Pancreas (tissue), 10 donors: ENCODE measurements at regions not wholly inside any gene's neighbourhood (a gene's known extent, or its start where the extent isn't known, plus 50 kb on each side); places are given as distances from the start of the nearest gene placed in this dataset.

Experiments used
- ATAC-seq, 4 donors: fragments of 200-7000 bp; cut with Tn5 transposase; one replicate each; pipeline versions ENCODE4 v1.8.0 to v1.9.1; 2020; ENCODE audit warnings: mild to moderate bottlenecking in 4 of 4, moderate library complexity in 4 of 4
- DNase-seq, 6 donors: peaks; one replicate each; pipeline ENCODE4 v3.0.0-alpha.2; 2020
- FAIRE-seq: peaks from 2 replicates; lab custom pipeline; 2012; peaks lifted over from hg19 to GRCh38; lab: Jason Lieb, UNC
- H3K27ac ChIP-seq, 4 donors: fragments of 200-600 bp; sonication (generic); 1 replicate in 3 of 4; 2 replicates in 1 of 4; pipeline versions ENCODE4 v1.5.0 to v1.8.0; 2020
- H3K27me3 ChIP-seq, 4 donors: fragments of 200-600 bp; one replicate each; pipeline ENCODE4 v1.8.0; 2021
- H3K36me3 ChIP-seq, 3 donors: fragments of 200-600 bp; sonication (generic) in 1 of 3; one replicate each; pipeline versions ENCODE4 v1.5.0 to v1.8.0; 2020 to 2021
- H3K4me1 ChIP-seq, 3 donors: fragments of 200-600 bp; one replicate each; pipeline ENCODE4 v1.8.0; 2021
- H3K4me3 ChIP-seq, 4 donors: fragments of 200-600 bp; sonication (generic) in 2 of 4; one replicate each; pipeline versions ENCODE4 v1.5.0 to v1.8.0; 2020 to 2021
- H3K9me3 ChIP-seq, 4 donors: fragments of 200-600 bp; one replicate each; pipeline ENCODE4 v1.8.0; 2021
- WGBS, 2 donors: extraction: QIAGEN DNeasy Blood & Tissue Kit; methylation state at CpG; one replicate each; pipeline ENCODE4 v1.1.7; 2013; 5-methylcytosine and 5-hydroxymethylcytosine counted together
- intact Hi-C, 3 donors: fragments of 100-400 bp; cut with DNase I; formaldehyde crosslinking; loops; one replicate each; pipeline versions ENCODE4 v1.11.1 to v1.14.2; 2022
- TF ChIP-seq, protein P1 (sequence below), 4 donors: fragments of 200-600 bp; sonication (generic) in 3 of 4; IDR thresholded peaks; one replicate each; pipeline versions ENCODE4 v1.5.0 to v1.8.0; 2021; ENCODE audit warnings: antibody characterized with exemption in 4 of 4
- donor health status: healthy with polysubstance abuse.
- donor health status: DM: no; HTN: no; CAD: no; lungs with moderate emphysema.
- donor health status: DM: no; HTN: no; CAD: no.
- donor health status: control.
- donor health status: control.
- donor health status: Bipolar disorder and iron deficiency.
- donor health status: DM: yes; HTN: yes; CAD: no.
- donor health status: DM: no; HTN: no; CAD: no.
- donor health status: DM: no; HTN: no; CAD: no.
- donor health status: DM: yes; HTN: yes; CAD: no.

DNA sequence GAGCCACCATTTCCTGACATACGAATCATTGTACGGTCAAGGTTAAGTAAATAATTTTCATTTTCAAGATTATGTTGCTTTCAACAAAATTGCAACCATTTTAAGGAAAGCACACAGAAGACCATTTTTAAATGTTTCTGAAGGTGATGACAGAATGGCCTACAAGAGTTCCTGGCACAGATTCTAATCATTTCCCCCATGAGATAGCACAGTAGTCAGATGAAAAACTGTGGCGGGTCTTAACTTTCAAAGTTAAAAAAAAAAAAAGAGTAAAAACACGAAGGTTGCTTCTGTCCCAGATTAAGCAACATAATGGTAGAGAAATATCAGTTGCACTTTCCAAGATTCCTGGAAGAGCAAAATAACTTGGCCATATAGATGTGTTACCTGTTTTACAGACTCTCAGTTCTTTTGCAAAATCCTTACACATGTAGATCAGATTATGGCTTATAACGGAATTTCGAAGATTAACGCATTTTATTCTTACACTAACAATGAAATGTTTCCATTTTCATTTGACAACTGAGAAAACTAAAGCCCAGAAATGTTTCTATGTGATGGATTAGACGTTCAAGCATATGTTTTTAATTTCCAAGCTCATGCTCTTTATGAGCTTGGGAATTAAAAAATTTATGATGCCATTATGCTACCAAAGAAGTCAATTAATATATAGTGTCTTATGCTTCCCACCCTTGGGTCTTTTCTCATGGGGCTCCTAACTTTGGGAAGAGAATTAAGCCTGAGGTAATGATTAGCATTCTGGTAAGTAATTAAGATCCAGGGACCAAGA lies 335.1 kb upstream of the CLNK start:
- no peaks in the 10 kb centered on the region for H3K27me3 ChIP-seq
- DNase-seq (no peak), ATAC-seq (no peak), FAIRE-seq (no peak)
- H3K36me3 ChIP-seq, result no peaks in the 10 kb centered on the region
- 45 to 59% methylated on average over 8 of the region's 8 CpGs for WGBS, 2 donors
- TF ChIP-seq, protein P1, sequence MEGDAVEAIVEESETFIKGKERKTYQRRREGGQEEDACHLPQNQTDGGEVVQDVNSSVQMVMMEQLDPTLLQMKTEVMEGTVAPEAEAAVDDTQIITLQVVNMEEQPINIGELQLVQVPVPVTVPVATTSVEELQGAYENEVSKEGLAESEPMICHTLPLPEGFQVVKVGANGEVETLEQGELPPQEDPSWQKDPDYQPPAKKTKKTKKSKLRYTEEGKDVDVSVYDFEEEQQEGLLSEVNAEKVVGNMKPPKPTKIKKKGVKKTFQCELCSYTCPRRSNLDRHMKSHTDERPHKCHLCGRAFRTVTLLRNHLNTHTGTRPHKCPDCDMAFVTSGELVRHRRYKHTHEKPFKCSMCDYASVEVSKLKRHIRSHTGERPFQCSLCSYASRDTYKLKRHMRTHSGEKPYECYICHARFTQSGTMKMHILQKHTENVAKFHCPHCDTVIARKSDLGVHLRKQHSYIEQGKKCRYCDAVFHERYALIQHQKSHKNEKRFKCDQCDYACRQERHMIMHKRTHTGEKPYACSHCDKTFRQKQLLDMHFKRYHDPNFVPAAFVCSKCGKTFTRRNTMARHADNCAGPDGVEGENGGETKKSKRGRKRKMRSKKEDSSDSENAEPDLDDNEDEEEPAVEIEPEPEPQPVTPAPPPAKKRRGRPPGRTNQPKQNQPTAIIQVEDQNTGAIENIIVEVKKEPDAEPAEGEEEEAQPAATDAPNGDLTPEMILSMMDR (IDR thresholded peaks at IDR 0.05), result no peak
- no peaks in the 10 kb centered on the region for H3K4me1 ChIP-seq
- intact Hi-C loops, result no loop called here
- H3K27ac ChIP-seq, result no peak overlapping the region
- H3K9me3 ChIP-seq, result no peaks in the 10 kb centered on the region
- H3K4me3 ChIP-seq, result no peak overlapping the region

DNA sequence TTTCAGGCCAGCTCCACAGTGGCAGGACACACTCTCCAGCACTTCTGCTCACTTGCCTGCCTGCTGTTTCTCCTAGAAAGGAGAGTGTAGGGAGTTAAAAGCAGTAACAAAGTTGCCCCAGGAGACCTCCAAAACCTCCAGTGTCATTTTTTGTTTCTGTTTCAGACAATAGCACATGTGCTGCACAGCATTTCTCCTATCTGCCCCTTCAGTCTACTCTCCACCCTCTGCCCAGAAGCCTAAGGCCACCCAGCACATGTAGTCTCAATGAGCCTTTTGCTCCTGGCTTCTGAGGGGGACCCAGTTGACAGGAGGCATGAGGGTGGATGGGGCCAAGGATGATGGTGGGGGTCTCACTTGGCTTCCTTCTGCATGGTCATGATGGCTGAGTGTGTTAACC lies 329.6 kb upstream of the CLNK start:
- no peak for FAIRE-seq
- H3K36me3 ChIP-seq, result no peaks in the 10 kb centered on the region
- H3K27ac ChIP-seq, result no peak overlapping the region
- no peak overlapping the region for H3K4me3 ChIP-seq
- intact Hi-C loops, result no loop called here
- TF ChIP-seq, protein P1 (IDR thresholded peaks at IDR 0.05), result no peak
- no peaks in the 10 kb centered on the region for H3K27me3 ChIP-seq
- no peaks in the 10 kb centered on the region for H3K9me3 ChIP-seq
- no peaks in the 10 kb centered on the region for H3K4me1 ChIP-seq
- no peak for ATAC-seq
- DNase-seq, result no peak

DNA sequence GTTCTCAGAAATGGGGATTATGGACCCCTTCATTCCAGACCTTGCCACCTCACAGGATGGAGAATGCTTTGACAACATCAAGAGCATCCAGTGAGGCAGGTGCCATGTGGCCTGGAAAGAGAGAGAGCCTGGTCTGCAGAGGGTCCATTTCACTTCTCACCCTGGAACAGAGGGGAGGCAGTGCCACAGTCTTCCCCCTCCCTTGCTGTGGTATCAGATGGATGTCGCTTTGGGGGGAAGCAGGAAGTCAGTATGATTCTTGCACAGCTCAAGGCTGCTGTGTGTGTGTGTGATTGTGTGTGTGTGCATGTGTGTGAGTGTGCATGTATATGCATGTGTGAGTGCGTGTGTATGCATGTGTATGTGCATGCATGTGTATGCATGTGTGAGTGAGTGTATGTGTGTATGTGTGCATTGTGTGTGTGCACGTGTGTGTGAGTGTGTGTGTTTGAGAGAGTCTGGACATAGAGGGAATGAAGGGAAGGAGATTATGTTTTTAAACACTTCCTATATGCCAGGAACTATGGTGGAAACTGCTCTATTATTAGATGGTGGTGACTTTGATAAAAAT lies 328.6 kb upstream of the CLNK start:
- WGBS, 2 donors, result 61 to 73% methylated on average over 3 of the region's 3 CpGs
- ATAC-seq, result no peak
- Histone ChIP-seq H3K27me3 (no peaks in the 10 kb centered on the region), H3K9me3 (no peaks in the 10 kb centered on the region), H3K27ac (no peak overlapping the region), H3K4me3 (no peak overlapping the region), H3K4me1 (no peaks in the 10 kb centered on the region), H3K36me3 (no peaks in the 10 kb centered on the region)
- no peak for FAIRE-seq
- DNase-seq, result no peak
- intact Hi-C loops, result no loop called here
- TF ChIP-seq, protein P1 (IDR thresholded peaks at IDR 0.05), result no peak

DNA sequence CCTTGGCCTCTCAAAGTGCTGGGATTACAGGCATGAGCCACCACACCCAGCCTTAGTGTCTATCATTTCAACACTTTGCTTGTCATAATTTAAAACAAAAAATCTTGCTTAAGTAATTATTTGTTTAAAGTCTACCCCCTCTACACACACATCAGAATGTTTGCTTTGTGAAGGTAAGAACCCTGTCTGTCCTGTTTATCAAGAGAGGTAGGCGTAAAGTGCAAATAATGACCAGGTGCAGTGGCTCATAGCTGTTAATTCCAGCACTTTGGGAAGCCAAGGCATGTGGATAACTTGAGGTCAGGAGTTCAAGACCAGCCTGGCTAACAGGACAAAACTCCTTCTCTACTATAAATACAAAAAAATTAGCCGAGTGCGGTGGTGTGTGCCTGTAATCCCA lies 326.7 kb upstream of the CLNK start:
- 13 to 37% methylated on average over 3 of the region's 3 CpGs for WGBS, 2 donors

More for the DNA sequence above, 326.7 kb upstream of the CLNK start:
- FAIRE-seq (no peak), ATAC-seq (no peak), DNase-seq (no peak)
- TF ChIP-seq, protein P1 (IDR thresholded peaks at IDR 0.05), result no peak
- no peaks in the 10 kb centered on the region for H3K4me1 ChIP-seq
- intact Hi-C loops, result no loop called here
- H3K36me3 ChIP-seq, result no peaks in the 10 kb centered on the region
- H3K4me3 ChIP-seq, result no peak overlapping the region
- H3K9me3 ChIP-seq, result no peaks in the 10 kb centered on the region
- H3K27me3 ChIP-seq, result no peaks in the 10 kb centered on the region
- no peak overlapping the region for H3K27ac ChIP-seq
